SK-N-MC (cell line): ENCODE measurements at regions not wholly inside any gene's neighbourhood (a gene's known extent, or its start where the extent isn't known, plus 50 kb on each side); places are given as distances from the start of the nearest gene placed in this dataset.

Experiments
- EZH2 ChIP-seq: fragments of 200-600 bp; sonication (generic); IDR thresholded peaks from one replicate; pipeline ENCODE4 v1.6.1; 2017; ENCODE audit warnings: antibody characterized with exemption
- FOXP2 ChIP-seq: optimal IDR thresholded peaks from 2 replicates; pipeline ENCODE3; 2011; ENCODE audit warnings: mild to moderate bottlenecking, moderate library complexity; ENCODE audit not compliant: insufficient read depth; ENCODE audit errors: extremely low read length, control extremely low read depth
- POLR2AphosphoS5 ChIP-seq: IDR thresholded peaks from 2 replicates; pipeline ENCODE4 v1.6.1; 2012; ENCODE audit warnings: mild to moderate bottlenecking, low read depth, low read length, borderline replicate concordance

DNA sequence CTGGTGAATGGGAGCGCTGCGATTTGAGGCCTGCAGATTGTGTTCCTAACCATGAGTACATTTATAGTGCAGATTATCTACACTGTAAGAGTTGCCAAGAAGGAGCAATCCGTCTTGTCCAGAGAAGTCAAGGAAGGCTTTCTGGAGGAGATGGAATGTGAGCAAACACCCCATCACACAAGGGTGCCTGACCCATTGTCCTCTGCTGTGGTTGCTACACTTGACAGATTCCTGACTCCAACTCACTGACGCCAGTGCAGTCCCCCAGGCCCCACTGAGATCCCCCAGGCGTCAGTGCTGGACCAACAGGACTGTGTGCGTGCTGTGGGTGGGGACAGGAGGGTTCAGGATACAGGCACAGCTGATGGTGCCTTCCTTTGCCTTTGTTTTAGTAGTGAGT lies 135.9 kb upstream of the TPM1 start:
- TF ChIP-seq POLR2AphosphoS5 (no peak), EZH2 (no peak), FOXP2 (no peak)
